ENCODE measurements at regions not wholly inside any gene's neighbourhood (a gene's known extent, or its start where the extent isn't known, plus 50 kb on each side); places are given as distances from the start of the nearest gene placed in this dataset.

GRCh38 chr4:14303856-14304255 is 676.3 kb upstream of the BOD1L1 start:
- H3K36me3 Mint-ChIP-seq (ENCODE audit: low read depth): no peaks in the 10 kb centered on the region
- WGBS, 2 experiments (ENCODE audit: insufficient coverage in 1 of 2, insufficient read length in 1 of 2): 91 to 100% methylated on average over 2 to 3 of the region's 3 CpGs
- no peaks in the 10 kb centered on the region for H3K27me3 ChIP-seq (ENCODE audit: control insufficient read depth, insufficient read depth, low read length, poor library complexity, severe bottlenecking)
- no peak overlapping the region for H3K27ac Mint-ChIP-seq
- H3K9me3 Mint-ChIP-seq: peaks cover 11% of the 10 kb centered on the region
- H3K4me3 ChIP-seq (ENCODE audit: low read length): no peak overlapping the region
- H3K27me3 Mint-ChIP-seq (ENCODE audit: insufficient read depth): no peaks in the 10 kb centered on the region
- H3K36me3 ChIP-seq (ENCODE audit: control insufficient read depth, insufficient read depth, low read length): no peaks in the 10 kb centered on the region
- H3K4me1 Mint-ChIP-seq: peaks cover 1% of the 10 kb centered on the region
- no peak overlapping the region for H3K9ac ChIP-seq (ENCODE audit: extremely low read depth, low read length, poor library complexity, severe bottlenecking)
- H3K27ac ChIP-seq (ENCODE audit: low read depth, low read length): no peak overlapping the region
- H3K9me3 ChIP-seq (ENCODE audit: control insufficient read depth, low read length): peaks cover 11% of the 10 kb centered on the region
- no peak for TF ChIP-seq CTCF (conservative IDR thresholded peaks at IDR 0.05)
- no peak overlapping the region for H3K4me3 Mint-ChIP-seq
- DNase-seq: no peak
- no peaks in the 10 kb centered on the region for H3K4me1 ChIP-seq (ENCODE audit: control insufficient read depth, insufficient read depth, low read length)

GRCh38 chr4:14308229-14308651 is 680.7 kb upstream of the BOD1L1 start:
- no peaks in the 10 kb centered on the region for H3K9me3 ChIP-seq (ENCODE audit: control insufficient read depth, low read length)
- no peaks in the 10 kb centered on the region for H3K27me3 ChIP-seq (ENCODE audit: control insufficient read depth, insufficient read depth, low read length, poor library complexity, severe bottlenecking)
- Mint-ChIP-seq H3K4me3 (no peak overlapping the region), H3K27me3 (ENCODE audit: insufficient read depth) (no peaks in the 10 kb centered on the region), H3K4me1 (peaks cover 1% of the 10 kb centered on the region), H3K9me3 (no peaks in the 10 kb centered on the region), H3K27ac (no peak overlapping the region), H3K36me3 (ENCODE audit: low read depth) (no peaks in the 10 kb centered on the region)
- no peaks in the 10 kb centered on the region for H3K36me3 ChIP-seq (ENCODE audit: control insufficient read depth, insufficient read depth, low read length)
- H3K27ac ChIP-seq (ENCODE audit: low read depth, low read length): no peak overlapping the region
- no peak for TF ChIP-seq CTCF (conservative IDR thresholded peaks at IDR 0.05)
- H3K4me1 ChIP-seq (ENCODE audit: control insufficient read depth, insufficient read depth, low read length): no peaks in the 10 kb centered on the region
- no peak overlapping the region for H3K9ac ChIP-seq (ENCODE audit: extremely low read depth, low read length, poor library complexity, severe bottlenecking)
- no peak for DNase-seq
- H3K4me3 ChIP-seq (ENCODE audit: low read length): no peak overlapping the region

- Histone ChIP-seq H3K36me3 (ENCODE audit: control insufficient read depth, insufficient read depth, low read length) (no peaks in the 10 kb centered on the region), H3K9me3 (ENCODE audit: control insufficient read depth, low read length) (no peaks in the 10 kb centered on the region), H3K9ac (ENCODE audit: extremely low read depth, low read length, poor library complexity, severe bottlenecking) (no peak overlapping the region), H3K27me3 (ENCODE audit: control insufficient read depth, insufficient read depth, low read length, poor library complexity, severe bottlenecking) (no peaks in the 10 kb centered on the region), H3K4me3 (ENCODE audit: low read length) (no peak overlapping the region), H3K27ac (ENCODE audit: low read depth, low read length) (no peak overlapping the region), H3K4me1 (ENCODE audit: control insufficient read depth, insufficient read depth, low read length) (no peaks in the 10 kb centered on the region)
- no peaks in the 10 kb centered on the region for H3K27me3 Mint-ChIP-seq (ENCODE audit: insufficient read depth)
- 89 to 100% methylated on average over 2 of the region's 2 CpGs for WGBS, 2 experiments (ENCODE audit: insufficient coverage in 1 of 2, insufficient read length in 1 of 2)
- H3K27ac Mint-ChIP-seq: no peak overlapping the region
- H3K4me1 Mint-ChIP-seq: peaks cover 1% of the 10 kb centered on the region
- H3K36me3 Mint-ChIP-seq (ENCODE audit: low read depth): no peaks in the 10 kb centered on the region
- no peaks in the 10 kb centered on the region for H3K9me3 Mint-ChIP-seq
- DNase-seq: no peak
- no peak for TF ChIP-seq CTCF (conservative IDR thresholded peaks at IDR 0.05)
- H3K4me3 Mint-ChIP-seq: no peak overlapping the region
Observed at GRCh38 chr4:14309431-14309830, 681.9 kb upstream of the BOD1L1 start.
